ENCODE measurements at regions not wholly inside any gene's neighbourhood (a gene's known extent, or its start where the extent isn't known, plus 50 kb on each side); places are given as distances from the start of the nearest gene placed in this dataset.
"Not testable (repeated sequence)": the region's sequence is repeated elsewhere in the genome, so short reads cannot be mapped to it uniquely, and the experiment has no call there.

DNA sequence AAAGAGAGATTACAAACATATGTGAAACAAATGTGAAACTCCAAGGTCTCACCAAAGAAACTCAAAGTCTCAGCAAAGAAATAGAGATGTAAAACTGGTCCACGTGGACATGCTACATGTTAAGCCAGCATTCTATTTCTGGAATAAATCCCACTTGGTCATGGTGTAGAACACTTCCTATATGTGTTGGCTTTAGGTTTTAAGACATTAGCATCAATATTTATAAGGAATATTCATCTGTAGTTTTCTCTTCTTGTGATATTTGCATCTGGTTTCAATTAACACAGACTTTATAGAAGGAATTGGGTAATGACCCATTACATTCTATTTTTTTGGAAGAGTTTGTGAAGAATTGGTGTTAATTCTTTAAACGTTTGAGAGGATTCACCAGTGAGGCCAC is 133.1 kb downstream of the COPS8 start:
- no peak for DNase-seq

DNA sequence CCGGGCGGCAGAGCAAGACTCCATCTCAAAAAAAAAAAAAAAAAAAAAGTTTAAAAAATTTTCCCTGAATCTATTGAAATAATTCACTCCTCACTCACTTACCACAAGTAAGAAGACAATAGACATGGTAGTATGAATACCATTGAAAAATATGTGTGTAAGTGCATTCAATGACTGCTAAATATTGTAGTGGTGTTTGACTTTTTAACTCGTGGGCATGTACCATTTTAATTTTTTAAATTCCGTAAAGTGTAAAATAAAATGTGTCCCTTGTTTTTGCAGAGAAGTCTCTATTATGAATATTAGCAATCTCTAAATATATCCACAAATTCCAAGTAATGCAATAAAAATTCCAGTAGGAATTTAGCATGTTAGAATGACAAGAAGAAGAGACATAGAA is 134.1 kb downstream of the COPS8 start:
- no peak for DNase-seq

DNA sequence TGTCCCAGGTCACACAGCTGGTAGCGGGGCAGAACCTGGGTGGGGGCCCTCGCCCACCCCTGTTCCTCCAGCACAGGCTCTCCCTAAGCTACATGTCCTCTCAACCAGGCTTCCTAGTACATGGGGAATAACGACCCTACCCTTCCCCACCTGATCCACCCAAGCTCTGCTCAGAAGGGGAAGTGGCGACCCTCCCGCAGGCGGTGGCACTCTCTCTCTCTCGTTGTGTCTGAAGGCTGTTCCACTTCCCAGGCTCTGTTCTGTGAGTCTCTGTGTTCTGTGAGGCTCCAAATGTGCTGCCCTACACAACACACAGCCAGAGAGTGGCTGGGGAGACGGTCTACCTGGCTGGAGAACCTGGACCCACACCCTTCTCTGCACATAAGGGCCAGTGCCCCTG is 135.8 kb downstream of the COPS8 start:
- no peak for DNase-seq

DNA sequence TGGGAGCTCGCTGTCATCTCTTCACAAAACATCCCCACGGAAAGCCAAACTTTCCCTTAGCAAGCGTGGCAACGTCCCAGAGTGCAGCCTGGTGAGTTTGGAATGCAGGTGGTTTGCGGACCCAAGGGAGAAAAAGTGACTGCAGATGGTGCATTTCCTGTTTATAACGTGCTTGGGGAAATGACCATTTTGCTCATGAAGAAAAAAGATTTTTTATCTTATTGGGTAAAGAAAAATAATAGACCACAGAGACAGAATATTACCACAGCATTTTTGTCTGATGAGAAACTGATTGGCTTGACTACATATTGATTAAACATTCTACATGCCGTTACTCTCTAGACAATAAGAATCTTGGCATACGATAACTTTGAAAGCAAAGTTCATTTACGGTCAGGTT is 136.5 kb downstream of the COPS8 start:
- DNase-seq: no peak

DNA sequence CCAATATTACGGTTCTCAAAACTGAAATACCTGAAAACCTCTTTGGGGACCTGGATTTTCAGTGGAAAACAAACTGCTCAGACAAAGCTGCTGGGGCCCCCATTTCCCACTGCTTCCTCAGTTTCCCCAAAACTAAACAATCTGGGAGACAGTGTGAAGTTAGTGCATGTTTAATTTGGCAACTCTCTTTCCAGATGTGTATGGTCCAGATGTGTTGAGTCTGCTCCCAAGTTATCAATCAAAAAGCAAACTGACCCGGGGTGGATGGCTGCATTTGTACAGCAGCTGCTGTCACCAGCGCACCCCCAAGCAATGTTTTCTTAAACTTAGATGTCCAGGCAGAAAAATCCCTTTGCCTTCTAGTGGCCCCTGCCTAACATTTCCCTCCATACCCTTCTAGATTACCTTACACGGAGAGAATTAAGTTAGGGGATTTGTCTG is 136.9 kb downstream of the COPS8 start:
- DNase-seq: no peak

DNA sequence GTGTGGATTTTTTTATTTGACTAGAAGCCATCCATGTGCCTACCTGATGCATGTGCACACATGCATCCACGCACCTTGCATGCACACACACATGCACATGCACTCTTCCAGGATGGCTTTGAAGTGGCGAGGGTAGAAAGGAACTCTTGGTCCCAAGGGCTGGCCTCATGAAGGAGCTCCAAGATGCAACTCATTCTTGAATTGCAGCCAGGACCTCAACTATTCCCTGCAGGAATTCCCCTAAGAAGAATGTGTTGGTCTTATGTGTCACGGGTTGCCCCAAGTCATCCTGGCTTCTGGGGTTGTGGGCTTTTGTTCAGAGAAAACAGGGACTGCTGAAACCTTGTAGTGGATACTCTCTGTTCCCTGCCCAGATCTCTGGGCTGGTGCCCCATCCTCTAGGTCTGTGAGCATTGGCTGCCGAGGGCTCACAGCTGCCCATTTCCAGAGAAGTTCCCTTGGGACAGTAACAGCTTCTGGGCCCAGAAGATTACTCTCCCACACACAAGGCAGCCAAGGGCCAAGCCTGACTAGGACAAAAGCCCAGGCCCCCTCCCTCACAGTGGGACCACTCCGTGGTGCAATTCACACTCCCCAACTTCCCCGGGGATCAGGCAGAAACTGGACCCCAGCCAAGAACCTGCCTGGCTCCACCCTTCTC is 137.6 kb downstream of the COPS8 start:
- no peak for DNase-seq

DNA sequence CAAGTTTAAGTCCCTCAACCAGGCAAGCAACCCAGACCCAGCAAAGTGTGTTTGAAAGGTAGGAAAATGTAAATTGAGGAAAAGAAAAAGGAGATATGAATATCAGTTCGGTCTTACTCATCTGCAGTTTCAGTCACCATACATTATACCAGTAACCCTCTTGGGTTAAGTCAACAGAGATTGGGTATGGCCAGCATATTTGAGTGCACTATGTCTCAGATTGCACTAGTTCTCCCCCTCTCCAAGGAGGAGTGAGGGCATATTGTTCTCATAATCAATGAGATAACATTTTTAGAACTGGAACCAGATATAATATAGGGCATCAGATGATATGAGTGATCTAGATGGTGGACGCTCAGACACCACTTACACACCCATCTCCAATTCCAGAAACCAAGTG is 141.5 kb downstream of the COPS8 start:
- DNase-seq: no peak

DNA sequence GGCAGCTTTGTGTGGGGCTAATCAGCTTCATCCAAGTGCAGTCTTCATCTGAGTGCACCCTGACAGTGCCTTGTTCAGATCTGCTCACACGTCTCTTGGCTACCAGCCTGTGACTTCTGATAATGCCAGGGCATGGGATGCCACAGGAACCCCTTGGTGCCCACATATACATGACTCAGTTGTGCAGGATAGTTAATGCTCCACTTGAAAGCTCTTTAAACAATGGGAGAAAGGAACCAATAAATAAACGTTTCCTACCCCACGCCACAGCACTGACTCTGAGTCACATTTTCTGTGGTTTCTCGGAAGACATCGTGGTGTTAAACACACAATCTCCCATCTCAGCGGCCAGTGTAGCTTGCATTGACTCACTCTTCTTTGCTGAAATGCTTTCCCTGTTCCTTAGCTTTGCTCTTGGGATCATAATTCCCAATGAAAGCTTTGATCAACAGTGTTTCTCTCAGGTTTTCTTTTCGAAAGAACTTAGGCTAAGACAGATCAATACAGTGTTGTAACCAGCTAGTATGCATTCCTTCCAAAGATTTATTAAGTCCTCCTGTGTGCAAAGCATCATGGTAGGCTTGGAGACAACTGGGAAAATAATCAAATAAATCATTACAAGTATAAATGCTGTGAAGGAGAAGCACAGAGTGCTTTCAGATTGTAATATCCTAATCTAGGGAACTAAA is 142.0 kb downstream of the COPS8 start:
- DNase-seq: peak; percentile 46

DNA sequence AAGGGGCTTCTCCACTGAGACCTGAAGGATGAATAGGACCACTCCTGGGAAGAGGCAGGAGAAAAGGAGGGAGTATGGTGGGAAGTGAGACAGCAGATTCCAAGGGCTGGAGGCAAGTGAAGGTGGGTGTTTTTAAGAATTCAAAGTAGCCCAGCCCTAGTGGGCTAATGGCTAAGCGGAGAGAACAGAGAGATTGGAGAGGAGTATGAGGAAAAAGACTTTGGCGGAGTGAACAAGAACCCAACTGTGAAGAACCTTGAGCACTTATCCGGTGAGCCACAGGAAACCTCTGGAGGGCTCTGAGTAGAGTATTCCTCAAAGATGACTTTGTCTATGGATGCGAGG is 142.6 kb downstream of the COPS8 start:
- DNase-seq: no peak

DNA sequence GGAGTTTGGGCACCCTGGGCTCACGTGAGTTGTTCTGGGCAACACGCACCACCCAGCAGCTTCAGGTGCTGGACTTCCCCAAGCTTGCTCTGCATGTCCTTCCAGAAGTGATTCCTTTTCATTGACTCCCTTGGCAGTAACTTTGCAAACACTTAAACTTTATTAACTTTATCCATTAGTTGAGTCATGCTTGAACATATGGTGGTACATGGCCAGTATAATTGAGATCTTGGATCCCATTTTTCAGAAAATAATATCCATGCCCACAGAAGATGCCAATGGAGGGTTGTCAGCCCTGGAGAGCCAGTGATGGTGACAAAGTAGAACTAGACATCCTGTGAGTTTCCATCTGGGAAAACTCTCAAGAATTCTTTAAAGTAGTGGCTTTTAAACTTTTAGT is 144.2 kb downstream of the COPS8 start:
- no peak for DNase-seq

DNA sequence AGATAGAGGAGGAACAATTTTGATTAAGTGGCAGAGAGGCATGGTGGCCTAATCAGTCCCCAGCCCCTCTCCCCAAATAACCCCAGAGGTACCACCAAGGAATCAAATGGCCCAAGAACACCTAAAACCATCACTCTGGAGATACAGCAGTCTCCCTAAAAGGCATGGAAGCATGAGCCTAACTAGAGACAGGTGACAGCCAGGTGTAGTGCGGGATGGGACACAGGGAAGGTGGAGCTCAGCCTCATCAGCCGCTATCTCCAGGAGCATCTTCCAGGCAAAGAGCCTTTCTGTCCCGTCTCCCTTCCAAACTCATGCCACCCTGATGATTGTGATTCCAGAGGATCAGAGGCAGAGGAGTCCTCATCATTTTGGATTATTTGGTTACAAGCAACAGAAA is 144.7 kb downstream of the COPS8 start:
- no peak for DNase-seq

DNA sequence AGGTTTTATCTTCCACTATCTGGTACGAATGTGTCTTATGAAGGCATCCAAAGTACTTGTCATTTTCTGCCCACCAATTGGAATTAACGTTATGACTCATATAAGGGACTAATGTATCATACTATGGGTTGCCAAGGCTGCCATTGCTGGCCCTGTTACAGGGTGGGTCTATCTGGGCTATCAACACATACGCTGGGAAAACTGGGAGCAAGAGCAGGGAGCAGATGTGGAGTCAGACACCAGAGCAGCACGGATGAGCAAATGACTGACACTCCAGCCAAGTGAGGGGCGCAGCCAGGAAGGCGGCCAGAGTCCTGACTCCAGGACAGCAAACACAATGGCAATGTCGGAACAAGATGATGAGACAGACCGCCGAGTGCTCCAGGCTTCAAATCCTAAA is 145.9 kb downstream of the COPS8 start:
- no peak for DNase-seq

DNA sequence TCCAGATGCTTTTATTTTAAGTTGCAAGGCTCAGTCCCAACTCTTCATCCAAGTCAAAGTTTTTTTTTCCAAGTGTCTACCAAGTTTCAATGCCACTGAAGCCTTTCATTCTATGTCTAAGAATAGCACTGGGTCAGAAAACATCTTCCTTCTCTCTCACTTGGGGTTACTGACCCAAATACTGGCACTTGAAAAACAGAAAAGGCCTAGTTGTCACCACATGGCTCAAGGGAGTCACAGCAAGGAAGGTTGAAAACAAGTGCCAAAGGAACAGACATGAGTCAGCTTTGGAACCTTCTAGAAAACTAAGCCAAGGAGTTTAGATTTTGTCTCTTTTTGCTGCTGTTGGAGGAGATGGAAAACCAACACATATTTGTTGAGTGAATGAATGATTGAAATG is 146.5 kb downstream of the COPS8 start:
- DNase-seq: no peak

DNA sequence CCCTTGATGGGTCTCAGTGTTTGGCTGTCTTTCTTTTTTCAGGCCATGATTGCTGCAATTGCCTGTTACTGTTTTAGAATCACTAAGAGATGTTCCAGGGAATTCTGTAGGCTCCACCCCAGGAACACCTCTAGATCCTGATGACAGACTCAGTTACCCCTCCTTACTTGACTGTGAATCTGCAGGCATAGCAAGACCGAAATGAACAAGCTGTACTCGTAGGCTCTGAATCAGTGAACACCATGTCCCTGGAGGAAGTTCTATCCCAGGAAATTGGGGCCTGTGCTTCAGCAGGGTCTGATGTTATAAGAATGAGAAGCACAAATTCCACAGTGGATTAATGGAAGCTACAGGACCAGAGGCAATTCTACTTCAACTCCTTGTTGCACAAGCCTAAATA is 148.6 kb downstream of the COPS8 start:
- no peak for DNase-seq

DNA sequence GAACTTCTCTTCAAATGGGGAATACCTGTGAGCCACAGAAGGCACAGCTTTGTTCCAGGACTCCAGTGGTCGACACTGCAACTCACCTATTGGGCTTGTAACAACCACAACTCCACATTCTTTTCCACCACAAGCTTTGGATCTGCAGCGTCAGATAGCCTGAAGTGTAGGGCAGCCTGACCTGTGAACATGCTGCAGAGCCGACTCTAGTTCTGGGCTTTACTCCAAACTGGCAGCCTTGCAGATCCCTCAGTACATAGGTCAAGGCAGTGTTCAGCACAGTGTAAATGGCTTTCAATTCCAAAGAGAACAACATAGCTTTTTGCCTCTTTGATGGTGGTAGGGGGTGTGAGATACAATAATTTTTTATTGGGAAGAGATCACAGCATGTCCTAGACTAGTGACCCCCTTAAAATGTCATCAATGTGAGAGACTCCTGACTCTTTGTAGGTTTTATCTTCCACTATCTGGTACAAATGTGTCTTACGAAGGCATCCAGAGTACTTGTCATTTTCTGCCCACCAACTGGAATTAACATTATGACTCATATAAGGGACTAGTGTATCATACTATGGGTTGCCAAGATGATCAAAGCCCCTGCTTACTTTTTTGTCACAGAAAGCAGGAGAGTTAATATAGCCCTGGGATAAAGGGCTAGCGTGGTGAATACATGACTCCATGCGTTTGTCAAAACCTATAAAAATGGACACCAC is 149.8 kb downstream of the COPS8 start:
- no peak for DNase-seq

DNA sequence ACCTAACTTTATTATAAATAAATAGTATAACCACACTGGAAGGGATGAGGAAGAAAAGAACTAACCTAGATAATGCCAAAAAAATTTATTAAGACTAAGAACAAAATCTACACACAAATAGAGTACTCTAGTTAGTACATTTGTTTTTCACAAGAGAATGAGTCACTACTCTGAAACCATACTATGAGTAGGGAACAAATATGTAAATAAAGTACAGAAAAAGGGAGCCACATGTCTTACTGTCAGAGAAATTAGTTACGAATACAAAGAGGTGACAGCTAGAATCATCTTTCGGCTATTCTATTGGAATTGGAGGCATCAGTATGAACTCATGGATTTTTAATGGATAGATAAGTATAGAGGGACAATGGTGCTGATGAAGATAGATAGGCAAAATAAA is 150.5 kb downstream of the COPS8 start:
- DNase-seq: no peak

DNA sequence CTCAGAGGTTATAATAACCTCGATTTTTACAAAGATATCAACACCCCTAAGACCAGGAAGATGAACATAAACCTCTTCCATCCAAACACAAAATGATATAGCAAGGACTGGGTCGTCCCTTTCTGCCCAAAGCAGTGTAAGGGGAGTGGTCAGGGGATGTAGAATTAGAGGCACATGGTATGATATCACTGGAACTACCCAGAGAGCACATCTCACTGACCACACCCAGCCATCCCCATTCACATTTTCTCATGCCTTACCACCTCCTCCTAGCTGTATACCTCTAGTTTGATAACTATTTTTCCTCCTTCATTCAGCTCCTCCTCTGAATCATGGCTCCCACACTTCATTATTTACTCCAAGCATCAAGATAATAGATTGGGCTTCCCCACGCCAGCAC is 152.6 kb downstream of the COPS8 start:
- no peak for DNase-seq

DNA sequence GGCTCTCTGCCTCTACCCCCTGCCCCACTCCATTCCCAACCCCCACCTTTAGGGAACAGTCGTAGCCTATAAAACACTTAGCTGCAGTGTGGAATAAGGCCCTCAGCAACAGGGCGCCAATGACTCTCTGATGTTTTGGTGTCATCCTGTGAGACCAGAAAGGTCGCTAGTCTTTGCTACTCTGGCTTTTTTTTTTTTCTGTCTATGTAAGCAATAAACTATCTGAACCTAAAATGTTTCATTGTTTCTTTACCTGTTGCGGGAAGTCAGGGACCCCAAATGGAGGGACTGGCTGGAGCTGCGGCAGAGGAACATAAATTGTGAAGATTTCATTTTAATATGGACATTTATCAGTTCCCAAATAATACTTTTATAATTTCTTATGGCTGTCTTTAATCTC is 154.6 kb downstream of the COPS8 start:
- DNase-seq: no peak

DNA sequence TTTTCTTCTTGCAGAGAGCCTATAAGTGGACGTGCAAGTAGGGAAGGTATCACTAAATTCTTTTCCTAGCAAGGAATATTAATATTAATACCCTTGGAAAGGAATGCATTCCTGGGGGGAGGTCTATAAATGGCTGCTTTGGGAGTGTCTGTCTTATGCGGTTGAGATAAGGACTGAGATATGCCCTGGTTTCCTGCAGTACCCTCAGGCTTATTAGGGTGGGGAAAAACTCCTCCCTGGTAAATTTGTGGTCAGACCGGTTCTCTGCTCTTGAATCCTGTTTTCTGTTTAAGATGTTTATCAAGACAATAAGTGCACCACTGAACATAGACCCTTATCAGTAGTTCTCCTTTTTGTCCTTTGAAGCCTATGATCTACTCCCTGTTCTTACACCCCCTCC is 155.2 kb downstream of the COPS8 start:
- DNase-seq: not testable (repeated sequence)

DNA sequence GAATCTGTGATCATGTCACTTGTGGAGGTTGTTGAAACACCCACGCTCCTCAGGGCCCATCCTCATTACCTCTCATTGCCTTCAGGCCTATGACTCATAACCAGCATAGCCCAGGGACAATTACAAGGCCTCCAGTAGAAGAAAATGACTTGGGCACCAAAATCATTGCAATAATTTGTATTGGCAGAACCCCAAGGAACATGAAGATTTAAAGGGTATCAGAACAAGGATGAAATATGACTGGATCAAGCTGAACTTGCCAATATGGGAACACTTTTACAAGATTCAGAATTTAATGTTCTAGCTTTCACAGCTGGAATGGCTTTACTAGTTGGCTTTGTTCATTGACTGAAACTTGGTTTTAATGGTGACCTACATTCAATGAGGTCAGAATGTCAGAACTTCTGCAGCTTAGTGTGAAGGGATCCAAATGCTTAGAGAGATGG is 156.4 kb downstream of the COPS8 start:
- DNase-seq: no peak

DNA sequence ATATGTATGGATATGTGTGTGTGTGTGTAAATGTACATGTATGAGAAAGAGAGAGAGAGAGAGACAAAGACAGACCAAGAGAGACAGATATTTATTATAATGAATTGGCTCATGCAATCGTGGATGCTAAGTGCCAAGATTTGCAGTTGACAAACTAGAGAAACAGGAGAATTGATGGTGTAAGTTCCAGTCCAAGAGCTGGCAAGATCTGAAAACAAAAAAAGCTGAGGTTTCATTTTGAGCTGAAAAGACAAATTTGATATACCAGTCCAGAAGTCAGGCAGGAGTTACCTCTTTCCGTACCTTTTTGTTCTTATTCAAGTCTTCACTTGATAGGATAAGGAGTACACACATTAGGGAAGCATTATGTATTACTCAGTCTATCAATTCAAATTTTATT is 157.8 kb downstream of the COPS8 start:
- DNase-seq: no peak

DNA sequence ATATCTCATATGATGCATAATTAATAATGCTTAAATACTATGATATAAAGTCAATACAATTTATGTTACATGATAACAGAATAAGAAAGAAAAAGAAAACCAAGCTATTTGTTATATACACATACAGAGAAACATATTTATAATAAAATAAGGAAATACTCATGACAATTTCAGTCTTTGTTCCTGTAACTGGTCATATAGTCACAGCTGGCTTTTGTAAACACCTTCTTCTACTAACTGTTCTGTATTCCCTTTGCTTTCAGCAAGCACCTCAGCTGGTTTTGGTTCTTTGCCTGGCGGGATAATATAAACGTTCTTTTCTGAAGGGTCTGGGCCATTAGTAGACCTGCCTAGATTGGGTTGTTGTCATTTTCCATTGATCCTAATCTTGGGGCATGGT is 158.5 kb downstream of the COPS8 start:
- no peak for DNase-seq

DNA sequence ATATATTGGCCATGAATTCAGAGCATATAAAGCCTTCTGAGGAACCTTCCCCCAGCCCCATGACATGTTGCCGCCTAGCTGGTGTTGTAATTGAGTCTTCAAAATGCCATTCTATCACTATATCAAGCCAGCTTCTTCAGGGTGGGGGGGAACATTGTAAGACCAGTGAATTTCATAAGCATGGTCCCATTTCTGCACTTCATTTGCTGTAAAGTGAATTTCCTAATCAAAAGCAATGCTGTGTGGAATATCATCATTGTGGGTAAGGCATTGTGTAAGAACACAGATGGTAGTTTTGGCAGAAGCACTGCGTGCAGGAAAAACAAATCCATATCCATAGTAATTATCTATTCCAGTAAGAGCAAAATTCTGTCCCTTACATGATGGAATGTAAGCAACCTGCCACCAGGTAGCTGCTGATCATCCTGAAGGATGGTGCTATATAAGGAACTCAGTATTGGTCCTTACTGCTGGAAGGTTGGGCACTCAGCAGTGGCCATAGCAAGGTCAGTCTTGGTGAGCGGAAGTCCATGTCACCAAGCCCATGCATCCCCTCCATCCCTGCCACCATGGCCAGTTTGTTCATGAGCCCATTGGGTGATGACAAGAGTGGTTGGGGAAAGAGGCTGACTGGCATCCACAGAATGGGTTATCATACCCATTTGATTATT is 159.4 kb downstream of the COPS8 start:
- no peak for DNase-seq

DNA sequence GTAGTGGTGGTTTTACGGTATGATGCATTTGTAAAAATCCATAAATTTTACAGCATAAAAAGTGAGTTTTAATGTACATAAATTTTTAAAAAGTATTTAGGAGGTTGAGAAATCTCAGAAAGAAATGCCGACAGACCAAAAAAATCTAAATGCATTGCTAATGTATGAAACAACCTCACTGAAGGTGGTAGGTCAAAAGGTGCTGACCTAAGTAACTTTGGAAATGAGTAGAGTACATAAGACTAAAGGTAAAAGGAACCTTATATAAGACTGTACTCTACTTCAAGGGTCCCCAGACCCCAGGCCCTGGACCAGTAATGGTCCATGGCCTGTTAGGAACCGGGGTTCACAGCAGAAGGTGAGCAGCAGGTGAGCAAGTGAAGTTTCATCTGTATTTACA is 163.4 kb downstream of the COL6A3 start:
- DNase-seq: no peak

All from activated CD4-positive, alpha-beta T cell treated with anti-CD3 and anti-CD28 coated beads for 48 hours (primary cell).